ENCODE measurements at regions not wholly inside any gene's neighbourhood (a gene's known extent, or its start where the extent isn't known, plus 50 kb on each side); places are given as distances from the start of the nearest gene placed in this dataset.

DNA sequence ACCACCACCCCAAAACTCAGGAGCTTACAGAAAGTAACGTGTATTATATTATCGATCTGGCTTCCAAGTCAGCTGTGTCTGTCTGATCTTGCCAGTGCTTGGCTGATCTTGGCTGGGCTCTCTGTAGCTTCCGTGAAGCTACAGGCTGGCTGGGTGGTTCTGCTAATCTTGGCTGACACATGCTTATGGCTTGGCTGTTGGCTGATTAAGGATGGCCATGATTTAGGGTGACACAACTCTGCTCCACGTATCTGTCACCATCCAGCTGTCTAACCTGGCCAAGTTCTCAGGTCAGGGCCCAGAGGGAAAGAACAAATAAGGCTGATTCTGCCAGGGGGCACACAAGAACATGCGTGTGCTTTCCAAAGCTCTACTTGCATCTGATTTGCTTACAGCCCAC is 64.7 kb upstream of the PRL start:
- CTCF ChIA-PET = interaction anchor here (0.9 to 1.5 kb wide), 2 partner anchors 8 to 11 kb away, joined by 3 to 5 read pairs; no protein-coding TSS in a partner anchor
- POLR2A ChIA-PET = no interaction called here
- no peak for DNase-seq (ENCODE audit: extremely low spot score)
- TF ChIP-seq, protein P1, sequence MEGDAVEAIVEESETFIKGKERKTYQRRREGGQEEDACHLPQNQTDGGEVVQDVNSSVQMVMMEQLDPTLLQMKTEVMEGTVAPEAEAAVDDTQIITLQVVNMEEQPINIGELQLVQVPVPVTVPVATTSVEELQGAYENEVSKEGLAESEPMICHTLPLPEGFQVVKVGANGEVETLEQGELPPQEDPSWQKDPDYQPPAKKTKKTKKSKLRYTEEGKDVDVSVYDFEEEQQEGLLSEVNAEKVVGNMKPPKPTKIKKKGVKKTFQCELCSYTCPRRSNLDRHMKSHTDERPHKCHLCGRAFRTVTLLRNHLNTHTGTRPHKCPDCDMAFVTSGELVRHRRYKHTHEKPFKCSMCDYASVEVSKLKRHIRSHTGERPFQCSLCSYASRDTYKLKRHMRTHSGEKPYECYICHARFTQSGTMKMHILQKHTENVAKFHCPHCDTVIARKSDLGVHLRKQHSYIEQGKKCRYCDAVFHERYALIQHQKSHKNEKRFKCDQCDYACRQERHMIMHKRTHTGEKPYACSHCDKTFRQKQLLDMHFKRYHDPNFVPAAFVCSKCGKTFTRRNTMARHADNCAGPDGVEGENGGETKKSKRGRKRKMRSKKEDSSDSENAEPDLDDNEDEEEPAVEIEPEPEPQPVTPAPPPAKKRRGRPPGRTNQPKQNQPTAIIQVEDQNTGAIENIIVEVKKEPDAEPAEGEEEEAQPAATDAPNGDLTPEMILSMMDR (IDR thresholded peaks at IDR 0.05; ENCODE audit: control extremely low read depth, extremely low read depth, low read depth, missing control alignments) = no peak

DNA sequence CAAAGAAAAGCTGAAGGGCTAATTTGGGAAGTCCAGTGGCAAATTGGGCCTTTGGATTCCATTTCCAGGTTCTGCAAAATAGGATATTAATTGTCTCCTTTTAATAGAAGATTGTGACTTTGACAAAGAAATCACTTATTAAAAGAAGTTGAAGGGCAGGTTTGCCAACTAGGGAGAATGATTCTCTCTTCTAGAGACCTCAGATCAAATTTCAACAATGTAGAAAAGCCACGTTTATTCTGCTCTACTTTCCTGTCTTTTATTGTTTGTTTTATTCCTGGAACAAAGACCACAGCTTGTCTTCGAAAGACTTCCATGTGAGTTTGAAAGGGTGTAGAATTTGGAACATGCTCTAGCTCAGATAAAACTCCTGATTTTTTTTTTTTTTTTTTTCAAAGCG is 65.5 kb upstream of the PRL start:
- CTCF ChIA-PET = interaction anchor here (0.9 to 1.5 kb wide), 3 partner anchors 11 to 32 kb away, joined by 3 to 4 read pairs (median 3); no protein-coding TSS in a partner anchor
- POLR2A ChIA-PET = interaction anchor here (0.7 kb wide), 1 partner anchor 67 kb away, joined by 4 read pairs; no protein-coding TSS in a partner anchor
- no peak for DNase-seq (ENCODE audit: extremely low spot score)
- TF ChIP-seq, protein P1 (IDR thresholded peaks at IDR 0.05; ENCODE audit: control extremely low read depth, extremely low read depth, low read depth, missing control alignments) = no peak

DNA sequence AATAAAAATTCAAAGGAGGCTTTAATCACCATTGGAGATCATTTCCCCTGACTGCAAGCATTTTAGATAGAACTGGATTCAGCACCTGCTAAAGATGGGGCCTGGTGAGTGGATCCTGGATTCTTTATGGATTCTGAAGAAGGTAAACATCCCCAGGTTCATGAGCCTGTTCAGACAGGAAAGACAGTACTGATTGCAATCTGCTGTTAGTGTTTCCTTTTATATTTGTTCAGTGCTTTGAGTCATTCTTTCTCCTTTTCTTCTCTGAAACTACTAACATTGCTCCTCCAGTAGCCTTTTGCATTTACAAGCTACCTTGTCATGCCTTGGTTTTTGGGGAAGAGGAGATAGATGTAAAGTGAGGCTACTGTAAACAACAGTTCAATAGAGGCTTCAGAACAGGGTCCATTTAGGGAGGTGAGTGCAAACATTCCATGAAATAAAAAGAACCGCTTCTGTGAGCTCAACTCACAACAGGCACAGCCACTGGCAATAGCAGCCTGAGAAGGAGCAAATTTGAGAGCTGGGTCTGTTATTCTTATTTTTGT is 66.4 kb upstream of the PRL start:
- POLR2A ChIA-PET = interaction anchor here (0.7 kb wide), 1 partner anchor 66 kb away, joined by 4 read pairs; no protein-coding TSS in a partner anchor
- no peak for DNase-seq (ENCODE audit: extremely low spot score)
- CTCF ChIA-PET = interaction anchor here (1.0 to 1.6 kb wide), 5 partner anchors 9 to 205 kb away, joined by 3 to 4 read pairs (median 3); no protein-coding TSS in a partner anchor
- TF ChIP-seq, protein P1 (IDR thresholded peaks at IDR 0.05; ENCODE audit: control extremely low read depth, extremely low read depth, low read depth, missing control alignments) = no peak

DNA sequence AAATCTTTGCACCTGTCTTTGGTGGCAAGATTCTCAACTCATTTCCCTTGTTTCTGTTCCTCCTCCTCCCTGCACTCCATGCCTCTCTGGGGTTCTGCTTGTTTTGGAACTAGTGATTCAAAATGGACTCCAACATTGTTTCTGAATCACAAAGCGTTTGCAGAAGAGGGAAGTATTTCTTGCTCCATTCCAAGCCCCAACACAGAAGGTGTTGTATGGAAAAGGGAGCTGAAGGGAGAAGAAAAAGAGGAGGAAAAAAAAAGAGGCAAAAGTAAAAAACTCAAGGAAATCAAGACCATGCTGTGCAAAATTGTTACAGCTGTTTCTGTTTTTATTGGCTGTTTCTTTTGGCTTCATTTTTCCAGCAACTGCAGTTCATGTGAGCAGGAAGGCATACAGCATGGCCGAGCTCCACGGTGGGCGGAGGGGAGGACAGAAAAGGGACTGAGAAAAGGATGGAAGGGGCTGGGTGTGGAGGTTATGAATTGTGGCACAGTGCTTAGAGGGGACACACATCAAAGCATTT is 66.9 kb upstream of the PRL start:
- DNase-seq (ENCODE audit: extremely low spot score) = no peak
- ChIA-PET CTCF (interaction anchor here (1.0 to 1.6 kb wide), 4 partner anchors 9 to 206 kb away, joined by 3 to 4 read pairs (median 3); no protein-coding TSS in a partner anchor), POLR2A (no interaction called here)
- TF ChIP-seq, protein P1 (IDR thresholded peaks at IDR 0.05; ENCODE audit: control extremely low read depth, extremely low read depth, low read depth, missing control alignments) = no peak

DNA sequence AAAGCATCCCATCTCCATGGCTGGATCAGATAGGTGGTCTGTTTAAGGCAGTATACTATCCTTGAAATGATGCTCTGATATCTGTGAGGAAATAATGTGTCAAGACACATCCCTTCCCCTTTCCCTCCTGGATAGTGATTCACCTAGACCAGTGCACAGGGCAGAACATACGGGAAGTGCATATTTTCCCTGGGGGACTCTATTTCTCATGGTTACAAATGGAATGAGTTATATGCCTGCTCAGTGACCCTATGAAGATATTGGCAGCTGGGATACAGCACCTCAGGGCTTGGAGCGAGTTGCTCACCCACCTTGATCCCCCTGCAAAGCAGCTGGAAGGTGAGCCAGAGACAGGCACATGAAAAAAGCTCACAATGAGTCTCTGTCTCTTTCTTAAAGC is 67.5 kb upstream of the PRL start:
- no peak for DNase-seq (ENCODE audit: extremely low spot score)
- ChIA-PET POLR2A (no interaction called here), CTCF (interaction anchor here (1.2 to 1.6 kb wide), 2 partner anchors 8 to 10 kb away, joined by 3 to 4 read pairs; no protein-coding TSS in a partner anchor)
- TF ChIP-seq, protein P1 (IDR thresholded peaks at IDR 0.05; ENCODE audit: control extremely low read depth, extremely low read depth, low read depth, missing control alignments) = no peak

DNA sequence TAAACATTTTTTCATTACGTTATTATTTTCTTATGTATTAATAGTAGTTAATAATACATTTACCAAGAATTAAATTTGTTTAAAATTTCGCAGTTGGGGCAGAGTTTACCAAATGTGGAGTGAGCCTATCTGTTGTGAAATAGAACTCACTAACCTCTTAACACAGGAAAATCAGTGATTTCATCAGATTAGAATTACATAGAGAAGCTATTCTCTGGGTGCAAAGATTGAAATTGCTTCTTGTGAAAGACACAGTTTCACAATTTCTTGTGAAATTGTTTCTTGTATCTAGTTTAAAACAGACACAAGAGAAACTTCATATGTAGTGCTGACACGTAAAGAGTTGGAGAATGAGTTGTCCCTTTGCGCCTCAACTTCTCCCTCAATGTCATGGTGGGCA is 69.4 kb upstream of the PRL start:
- POLR2A ChIA-PET = no interaction called here
- TF ChIP-seq, protein P1 (IDR thresholded peaks at IDR 0.05; ENCODE audit: control extremely low read depth, extremely low read depth, low read depth, missing control alignments) = no peak
- CTCF ChIA-PET = interaction anchor here (1.0 to 1.5 kb wide), 3 partner anchors 11 to 293 kb away, joined by 3 to 4 read pairs (median 3); no protein-coding TSS in a partner anchor
- DNase-seq (ENCODE audit: extremely low spot score) = no peak
